SHP77 treated with DMSO at 0.1 percent for 48 hours (cell line): ENCODE measurements at regions not wholly inside any gene's neighbourhood (a gene's known extent, or its start where the extent isn't known, plus 50 kb on each side); places are given as distances from the start of the nearest gene placed in this dataset.
A peak's percentile ranks its signal among the peaks of the same experiment; 100 is the strongest.

Experiments
- DNase-seq: peaks from one replicate; lab custom pipeline; 2025; lab: John Stamatoyannopoulos, UW

DNA sequence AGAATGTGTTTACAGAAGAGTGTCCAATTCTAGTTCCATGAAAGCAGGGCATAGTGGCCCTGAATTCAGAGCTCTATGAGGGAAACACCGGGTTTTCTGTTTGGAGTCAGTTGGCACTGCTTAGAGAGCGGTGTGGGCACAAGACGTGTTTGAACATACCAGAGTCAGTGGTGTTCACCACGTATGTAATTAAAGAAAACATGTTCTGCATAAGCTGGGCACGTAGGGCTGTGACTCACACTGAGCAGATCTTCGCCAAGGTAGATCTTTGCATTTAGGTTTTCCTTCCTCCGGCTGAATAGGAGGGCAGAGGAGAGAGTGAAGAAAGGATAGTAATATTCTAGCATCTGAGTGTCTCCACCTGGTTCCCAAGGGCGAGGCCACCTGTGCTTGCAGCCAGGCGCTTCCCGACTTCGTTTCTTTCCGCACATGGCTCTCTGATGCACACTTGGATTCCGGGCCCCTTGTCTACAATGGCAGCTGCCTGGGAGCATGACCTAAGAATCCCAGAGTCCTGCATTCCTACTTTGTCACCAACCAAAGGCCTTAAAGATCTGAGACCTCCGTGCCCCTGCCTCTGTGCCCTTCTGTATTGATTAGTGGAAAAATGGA, 136.2 kb downstream of the ERMARD start:
- DNase-seq, result no peak

DNA sequence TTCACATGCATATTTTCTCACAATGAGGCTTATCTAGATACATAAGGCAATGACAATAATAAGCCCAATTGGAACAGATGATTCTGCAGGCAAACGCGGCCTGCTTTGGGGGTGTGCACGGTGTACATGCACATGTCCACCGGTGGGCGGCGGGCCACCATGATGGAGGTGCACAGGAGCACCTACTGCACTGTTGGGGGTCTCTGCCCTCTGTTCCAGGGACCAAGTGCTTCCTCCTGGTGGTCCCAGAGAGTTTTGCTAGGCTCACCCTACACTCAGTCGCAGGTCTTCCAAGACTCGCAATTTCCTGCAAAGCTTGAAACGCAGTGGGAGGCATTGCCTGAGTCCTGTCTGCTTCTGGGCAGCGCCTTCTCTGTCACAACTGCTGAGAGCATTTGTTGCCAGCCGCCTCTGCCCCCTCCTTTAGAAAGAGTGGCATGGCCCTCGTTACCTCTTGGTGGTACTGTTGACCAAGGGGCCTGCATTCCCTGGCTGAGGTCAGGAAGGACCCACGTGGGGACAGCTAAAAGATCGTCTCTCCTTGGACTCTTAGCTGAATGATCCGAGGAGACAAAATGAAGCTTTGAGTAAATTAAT, 135.3 kb downstream of the ERMARD start:
- no peak for DNase-seq

DNA sequence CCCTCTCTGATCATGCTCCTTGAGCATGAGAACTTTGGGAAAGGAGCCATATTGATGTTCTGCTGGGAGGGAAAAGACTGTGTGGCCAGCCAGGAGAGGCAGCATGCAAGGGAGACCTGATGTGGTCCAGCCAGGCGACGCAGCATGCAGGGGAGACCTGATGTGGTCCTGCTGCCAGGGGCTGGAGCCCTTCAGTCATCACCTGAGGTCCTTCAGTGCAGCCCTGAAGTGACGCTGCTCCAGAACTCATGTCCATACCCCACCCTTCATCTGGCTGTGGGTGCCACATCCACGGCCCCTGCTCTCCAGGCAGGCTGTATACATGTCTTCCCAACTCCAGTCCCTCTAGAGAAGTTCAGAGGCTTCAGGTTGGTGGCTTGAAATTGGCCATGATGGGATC, 134.4 kb downstream of the ERMARD start:
- no peak for DNase-seq

DNA sequence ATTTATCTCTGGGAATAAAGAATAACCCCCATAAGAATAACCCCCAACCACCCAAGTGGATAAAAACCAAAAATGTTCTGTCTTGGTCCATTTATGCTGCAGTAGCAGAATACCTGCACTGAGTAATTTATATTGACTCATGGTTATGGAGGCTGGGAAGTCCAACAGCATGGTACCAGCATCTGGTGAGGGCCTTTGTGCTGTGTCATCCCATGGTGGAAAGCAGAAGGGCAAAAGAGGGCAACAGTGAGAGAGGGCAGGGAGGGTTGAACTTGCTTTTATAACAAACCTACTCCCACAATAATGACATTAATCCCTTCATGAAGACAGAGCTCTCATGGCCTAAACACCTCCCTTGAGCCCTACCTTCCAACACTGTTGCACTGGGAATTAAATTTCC, 133.7 kb downstream of the ERMARD start:
- DNase-seq, result no peak

DNA sequence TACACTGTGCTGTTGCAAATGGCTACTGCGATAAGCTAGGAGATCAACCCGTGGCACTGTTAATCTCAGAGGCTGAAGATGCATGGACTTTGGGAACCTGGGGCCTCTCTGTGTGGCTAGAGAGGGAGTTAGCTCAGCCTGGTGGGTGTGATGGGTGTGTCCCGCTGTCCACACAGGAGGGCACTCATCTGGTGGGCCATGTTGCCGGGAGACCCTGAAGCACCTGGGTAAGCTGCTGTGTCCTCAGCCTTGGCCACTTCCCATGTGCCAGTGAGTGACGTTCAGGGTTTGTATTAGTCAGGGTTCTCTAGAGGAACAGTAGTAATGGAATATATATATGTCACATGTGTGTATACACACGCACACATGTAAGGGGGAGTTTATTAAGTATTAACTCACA, 132.7 kb downstream of the ERMARD start:
- DNase-seq, result no peak

DNA sequence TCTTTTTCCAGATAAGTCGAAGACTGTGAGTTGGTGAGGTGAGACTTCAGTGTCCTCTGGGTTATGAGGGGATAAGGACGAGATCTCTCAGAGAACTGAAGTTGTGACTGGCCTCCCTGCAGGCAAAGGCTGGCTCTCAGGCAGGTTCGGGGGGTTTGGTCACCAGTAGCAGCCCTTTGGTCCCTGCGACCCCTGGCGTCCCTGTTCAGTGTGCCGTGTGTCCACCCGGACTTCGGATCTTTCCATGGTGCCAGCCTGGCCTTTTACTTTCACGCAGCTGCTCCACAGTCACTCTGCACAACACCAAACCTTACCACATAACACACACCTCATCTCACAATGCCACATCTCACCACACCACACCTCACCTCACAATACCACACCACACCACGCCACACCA, 131.9 kb downstream of the ERMARD start:
- DNase-seq, result no peak

DNA sequence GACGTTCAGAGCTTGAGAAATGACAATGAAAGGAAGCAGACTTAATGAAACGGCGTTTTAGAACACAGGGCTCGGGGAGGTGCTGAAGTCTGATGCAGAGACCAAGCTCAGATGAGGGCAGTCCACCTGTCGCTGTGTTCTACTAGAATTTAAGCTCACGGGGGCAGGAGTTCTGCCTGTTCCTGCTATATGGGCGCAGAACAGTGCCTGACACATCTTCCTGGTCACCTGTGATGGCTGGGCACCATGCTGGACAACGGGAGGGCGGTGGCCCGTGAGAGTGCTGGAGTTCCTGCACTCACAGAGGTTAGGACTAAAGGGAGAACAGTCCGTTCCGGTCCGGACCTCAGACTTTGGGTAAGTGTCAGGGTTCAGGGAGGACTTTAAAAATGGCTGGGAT, 130.6 kb downstream of the ERMARD start:
- DNase-seq, result no peak

DNA sequence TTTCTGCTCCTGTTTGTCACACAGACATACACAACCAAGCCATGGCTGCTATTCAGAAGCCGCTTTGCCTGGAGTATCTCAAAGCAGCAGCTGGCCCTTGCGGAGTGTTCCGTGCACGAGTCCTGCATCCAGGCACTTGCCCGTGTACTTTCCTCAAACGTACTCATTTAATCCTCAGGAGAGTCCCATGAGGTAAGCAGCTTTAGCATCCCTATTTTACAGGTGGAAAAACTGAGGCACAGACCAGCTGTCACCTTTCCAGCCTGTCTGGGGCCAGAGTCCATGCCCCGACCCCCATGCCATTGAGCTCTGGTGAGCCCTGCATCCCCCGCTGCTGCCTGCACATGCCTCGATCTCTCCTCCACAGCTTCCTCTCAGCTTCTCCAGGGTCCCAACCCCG, 130.0 kb downstream of the ERMARD start:
- no peak for DNase-seq

DNA sequence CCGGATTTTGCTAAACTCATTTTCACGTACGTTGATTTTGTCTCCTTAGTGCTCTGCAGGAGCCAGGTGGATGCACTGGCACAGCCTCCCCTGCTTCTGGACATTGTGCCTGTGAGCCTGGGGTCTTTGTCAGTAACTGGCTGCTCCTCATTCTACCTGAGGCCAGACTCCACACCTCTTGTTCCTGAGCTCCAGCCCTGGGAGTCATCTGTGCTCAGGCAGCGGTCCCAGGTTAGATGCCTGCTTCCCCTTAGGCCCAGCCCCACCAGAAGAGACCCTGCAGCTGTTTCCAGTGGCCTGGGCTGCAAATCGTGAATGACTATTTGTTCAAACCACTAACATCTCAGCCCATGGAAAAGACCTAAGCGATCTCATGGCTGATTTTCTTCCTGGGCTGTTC, 129.1 kb downstream of the ERMARD start:
- DNase-seq, result no peak

DNA sequence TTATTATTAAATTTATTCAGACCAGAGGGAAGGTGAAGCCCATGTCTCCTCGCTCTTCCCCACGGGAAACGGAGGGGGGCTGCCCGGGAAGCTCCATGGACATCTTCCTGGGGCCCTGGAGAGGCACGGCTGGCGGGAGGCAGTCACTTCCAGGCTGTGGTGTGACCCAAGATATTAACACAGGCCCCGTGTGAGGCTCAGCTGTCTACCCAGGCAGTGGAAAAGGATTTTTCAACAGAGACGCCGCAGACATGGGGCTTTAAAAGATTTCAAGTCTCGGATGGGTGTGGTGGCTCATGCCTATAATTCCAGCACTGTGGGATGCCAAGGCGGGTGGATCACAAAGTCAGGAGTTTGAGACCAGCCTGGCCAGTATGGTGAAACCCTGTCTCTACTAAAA, 117.9 kb downstream of the ERMARD start:
- no peak for DNase-seq

DNA sequence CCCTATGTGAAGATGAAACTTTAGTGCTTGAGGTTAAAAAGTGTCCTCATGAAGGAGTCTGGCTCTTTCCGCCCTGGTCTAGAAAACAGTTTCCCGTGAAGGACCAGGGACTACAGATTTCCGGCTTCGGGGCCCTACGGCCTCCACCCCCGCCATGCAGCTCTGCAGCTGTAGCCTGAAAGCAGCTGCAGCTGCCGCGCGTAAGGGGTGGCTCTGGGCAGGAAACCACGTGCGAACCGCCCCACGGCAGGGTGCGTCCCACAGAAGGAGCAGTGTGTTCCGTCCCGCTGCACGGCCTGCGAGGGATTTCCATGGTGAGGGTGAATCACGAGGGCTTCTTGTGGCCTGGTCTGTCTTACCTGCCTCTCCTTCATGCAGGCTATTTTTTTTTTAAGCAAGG, 117.0 kb downstream of the ERMARD start:
- no peak for DNase-seq

DNA sequence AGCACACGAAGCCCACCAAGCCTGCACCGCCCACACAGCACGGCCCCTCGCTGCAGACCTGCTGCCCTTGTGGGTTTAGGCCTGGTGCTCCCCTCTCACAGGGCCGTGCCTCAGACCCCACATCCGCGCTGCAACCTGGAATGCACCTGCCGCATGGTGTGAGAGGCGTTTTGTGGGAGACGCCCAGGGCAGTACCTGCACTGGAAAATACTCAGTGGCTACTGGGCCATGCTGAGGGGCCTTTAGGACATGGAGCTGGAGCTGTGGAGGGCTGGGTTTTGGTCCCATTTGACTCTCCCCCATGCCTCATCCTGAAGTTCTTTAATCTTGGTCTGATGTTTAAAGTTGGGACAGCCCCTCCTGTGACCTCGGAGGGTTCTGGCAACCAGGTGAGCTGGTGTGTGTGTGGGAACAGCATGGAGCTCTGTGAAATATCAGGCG, 116.3 kb downstream of the ERMARD start:
- DNase-seq, result no peak

DNA sequence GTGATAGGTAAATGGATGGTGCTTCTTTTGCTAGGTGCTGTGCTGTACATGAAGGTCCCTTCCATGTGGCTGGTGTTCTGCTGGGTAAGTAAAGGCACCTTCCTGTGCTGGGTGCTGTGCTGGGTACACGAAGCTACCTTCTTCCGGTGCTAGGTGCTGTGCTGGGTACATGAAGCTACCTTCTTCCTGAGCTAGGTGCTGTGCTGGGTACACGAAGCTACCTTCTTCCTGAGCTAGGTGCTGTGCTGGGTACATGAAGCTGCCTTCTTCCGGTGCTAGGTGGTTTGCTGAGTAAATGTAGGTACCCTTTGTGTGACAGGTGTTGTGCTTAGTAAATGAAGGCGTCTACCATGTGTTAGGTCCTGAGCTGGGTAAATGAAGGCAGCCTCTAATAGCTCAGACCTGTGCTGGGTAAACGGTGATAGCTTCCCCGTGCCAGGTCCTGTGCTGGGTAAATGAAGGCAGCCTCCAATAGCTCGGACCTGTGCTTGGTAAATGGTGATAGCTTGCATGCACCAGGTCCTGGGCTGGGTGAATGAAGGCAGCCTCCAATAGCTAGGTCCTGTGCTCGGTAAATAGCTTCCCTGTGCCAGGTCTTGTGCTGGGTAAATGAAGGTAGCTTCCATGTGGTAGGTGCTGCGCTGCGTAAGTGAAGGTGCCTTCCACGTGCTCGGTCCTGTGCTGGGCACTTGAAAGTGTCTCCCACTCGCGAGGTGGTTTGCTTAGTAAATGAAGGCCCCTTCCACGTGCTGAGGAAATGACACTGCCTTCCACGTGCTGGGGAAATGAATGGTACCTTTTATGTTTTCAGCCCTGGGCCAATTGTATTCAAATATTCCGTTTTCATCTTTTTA, 115.5 kb downstream of the ERMARD start:
- no peak for DNase-seq

DNA sequence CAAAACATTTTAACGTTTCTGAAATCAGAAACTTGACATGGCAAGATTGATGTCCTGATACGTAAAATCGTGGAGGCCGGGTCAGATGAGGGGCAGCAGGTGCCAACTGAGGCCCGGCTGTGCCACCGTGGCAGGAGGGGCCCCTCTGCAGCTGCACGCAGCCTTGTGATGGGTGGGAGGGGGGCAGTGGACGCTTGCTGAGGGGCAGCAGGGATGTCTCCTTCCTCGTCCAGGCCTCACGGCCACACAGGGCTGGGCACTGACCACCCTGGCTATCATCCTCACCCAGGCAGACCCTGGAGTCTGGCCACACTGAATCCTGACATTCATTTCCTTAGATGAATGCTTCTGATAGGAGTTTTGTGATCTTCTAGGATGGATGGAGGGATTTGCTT, 114.7 kb downstream of the ERMARD start:
- no peak for DNase-seq

DNA sequence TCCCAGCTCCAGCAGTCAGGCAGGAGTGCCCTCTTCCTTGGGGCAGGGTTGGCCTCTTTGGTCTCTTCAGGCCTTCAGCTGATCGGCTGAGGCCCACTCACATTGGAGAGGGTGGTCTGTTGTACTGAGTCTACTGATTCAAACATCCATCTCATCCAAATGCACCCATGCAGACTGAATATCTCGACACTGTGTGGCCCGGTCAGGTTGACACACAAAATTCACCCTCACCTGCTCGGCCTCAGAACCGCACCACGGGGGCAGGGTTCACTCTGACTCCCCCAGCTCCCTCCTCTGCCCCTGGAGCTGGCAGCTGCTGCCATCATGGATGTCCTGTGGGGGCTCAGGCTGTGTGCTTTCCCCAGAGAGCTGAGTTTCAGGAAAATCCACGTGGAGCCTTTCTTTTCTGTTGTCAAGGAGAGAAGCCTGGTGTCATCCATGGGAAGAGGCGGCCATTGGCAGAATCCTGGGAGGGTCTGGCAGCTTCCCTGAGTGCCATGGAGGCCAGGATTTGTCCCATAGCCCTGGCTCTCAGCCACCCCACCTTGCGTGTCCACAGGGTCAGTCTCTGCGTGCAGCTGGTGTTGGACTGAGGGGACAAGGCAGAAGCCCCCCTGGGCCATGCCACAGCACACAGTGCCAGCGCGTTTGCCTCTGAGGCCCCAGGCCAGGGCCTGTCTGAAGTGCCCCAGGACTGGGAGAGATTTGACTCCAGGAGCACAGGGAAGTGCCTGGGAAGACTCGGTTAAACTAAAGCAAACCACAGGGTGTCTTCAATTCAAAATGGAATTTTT, 114.1 kb downstream of the ERMARD start:
- no peak for DNase-seq

DNA sequence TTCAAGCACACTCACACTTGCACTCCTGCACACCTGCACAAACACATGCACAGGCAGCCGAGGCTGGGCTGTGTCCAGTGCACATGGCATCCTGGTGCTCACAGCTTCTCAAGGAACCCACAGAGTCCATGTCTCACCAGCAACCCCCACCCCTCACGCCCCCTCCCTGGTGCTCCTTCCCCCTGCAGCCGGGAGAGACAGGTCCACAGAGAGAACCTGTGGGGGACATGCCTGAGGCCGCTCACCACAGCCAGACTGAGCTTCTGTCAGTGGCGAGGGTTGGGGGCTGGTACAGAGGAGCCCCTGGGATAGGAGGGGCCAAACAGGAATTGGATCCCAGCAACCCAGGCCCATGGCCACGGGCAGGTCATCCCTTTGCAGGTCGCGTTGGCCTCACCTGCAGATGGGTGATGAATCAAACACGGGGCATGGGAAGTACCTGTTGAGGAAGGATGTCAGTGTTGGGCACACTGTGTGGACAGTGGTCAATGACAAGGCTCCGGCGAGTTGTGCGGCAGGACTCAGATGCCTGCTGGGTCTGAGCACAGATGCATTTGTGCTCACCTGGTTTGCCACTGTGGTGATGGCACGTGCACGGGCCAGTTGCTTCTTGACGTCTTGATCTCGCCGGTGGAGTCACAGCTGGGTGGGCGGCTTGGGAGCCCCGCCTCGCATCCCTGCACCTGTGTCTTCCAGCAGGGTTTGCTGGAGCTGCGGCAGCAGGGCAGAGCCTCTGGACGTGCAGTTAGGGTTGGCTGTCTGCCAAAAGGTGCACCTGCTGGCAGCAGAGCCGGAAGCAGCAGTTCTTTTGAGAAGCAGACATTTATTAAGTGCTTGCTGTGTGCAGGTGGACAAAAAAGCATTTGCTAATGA, 113.0 kb downstream of the ERMARD start:
- DNase-seq, result peak; percentile 83

DNA sequence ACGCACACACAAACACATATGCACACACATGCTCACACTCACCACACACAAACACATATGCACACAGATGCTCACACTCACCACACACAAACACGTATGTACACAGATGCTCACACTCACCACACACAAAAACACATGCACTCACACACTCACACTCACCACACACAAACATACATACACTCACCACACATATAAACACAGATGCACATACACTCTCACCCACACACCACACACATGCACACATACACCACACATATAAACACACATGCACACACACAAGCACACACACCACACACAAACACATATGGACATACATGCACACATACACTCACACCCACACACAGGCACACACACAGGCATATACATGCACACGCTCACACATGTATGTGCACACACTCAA, 112.3 kb downstream of the ERMARD start:
- DNase-seq, result no peak

DNA sequence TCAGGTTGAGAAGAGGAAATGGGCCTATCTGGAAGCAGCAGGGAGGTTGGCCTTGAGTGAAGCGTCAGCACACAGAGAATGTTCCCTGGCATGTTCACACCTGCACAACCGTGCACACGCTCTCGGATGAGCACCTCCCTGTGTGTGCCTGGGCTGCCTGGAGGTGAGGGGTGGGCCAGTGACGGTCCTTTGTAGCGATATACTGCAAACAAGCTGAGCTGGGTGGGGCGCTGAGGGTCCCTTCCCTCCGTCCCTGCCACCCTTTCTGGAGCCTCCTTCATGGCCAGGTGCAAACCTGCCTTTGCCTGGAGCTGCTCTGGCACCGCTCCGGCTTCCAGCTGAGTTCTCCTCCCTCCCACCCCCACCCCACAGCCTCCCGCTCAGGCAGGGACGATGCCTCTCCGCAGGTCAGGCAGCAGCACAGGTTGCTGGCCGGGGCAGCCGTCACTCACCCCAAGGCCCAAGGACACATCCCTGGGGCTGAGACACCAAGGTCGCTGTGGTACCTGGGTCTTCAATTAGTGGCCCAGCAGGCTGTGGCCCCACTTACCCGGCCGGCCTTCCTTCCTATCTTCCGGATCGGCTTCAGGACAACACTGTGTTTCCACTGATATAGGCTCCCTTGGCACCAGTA, 111.6 kb downstream of the ERMARD start:
- no peak for DNase-seq

DNA sequence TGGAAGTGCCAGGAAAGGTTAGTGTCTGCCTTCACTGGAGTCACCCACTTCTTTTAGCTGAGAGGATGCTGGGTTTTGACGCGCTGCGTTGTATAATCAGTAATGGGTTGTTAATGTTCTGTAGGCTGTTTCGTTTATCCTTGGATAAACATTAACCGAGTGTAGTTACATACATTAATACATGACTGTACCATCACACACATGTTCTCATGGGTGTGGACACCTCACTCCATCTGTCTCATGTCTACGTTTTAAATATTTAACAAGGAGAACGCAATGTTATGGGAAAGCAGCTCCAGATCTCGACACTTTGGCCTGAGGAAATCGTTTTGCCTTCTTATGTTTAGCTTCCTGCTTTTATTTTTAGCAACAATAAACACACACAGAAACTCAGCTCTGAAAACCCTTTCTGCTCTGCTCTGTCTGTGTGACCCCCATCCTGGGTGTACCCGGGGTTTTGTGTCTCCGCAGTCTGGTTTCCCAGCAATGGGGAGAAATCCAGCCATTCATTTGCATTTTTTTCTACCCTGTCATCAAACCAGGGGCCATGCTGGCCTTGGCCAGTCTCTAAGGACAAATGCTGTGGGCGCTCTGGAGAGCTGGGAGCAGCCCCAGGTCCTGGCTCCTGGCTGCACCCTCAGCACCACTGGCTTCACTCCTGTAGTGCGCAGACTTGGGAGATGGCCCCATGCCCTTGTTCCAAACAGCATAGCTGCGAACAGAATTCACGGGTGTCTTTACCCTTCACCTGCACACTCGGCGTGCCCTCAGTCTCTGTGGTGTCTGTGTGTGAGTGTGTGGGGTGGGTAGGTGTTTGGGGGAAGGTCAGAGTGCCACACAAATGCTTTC, 110.8 kb downstream of the ERMARD start:
- DNase-seq, result no peak

DNA sequence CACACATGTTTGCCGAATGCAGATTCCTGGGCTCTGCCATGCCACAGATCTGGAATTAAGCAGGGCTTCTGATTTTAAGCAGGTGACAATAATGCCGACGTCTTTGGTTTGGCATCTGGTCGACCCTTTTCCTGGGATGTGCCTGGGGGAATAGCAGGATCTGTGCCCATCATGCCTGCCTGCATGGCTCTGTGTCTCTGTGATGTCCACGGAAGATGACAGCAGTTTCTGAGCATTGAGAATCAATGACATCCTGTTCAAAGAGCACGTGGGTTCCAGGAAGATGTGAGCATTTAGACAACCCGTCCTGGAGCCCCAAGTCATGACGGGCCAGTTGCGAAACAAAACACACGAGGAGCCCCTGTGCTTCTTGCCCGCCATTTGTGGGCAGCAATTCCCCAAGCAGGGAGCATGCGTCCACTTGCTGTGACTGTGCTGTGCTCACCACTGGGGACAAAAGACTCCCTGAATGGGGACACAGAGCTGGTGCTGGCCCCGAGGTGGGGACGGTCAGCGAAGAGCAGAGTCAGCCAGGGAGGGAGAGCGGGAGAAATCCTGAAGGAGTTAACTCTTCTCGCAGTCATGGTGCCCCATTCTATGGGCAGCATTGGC, 110.1 kb downstream of the ERMARD start:
- no peak for DNase-seq
